ENCODE measurements at regions not wholly inside any gene's neighbourhood (a gene's known extent, or its start where the extent isn't known, plus 50 kb on each side); places are given as distances from the start of the nearest gene placed in this dataset.

DNA sequence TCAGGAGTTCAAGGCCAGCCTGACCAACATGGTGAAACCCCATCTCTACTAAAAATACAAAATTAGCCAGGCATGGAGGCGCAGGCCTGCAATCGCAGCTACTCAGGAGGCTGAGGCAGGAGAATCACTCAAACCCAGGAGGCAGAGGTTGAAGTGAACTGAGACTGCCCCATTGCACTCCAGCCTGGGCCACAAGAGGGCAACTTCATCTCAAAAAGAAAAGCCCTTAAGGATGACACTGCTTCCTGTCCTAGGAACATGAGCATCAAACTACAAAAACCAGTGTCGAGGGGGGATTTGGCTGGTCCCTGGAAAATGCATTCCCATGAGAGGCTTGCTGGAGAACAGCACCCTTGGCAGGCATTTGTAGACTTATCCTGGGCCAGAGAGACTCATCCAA lies 449.5 kb upstream of the PSMD7 start:
- FAIRE-seq: no peak
- 31% methylated on average over 3 of the region's 3 CpGs for WGBS (ENCODE audit: insufficient coverage, insufficient replicate concordance, low lambda C conversion rate, missing lambda C conversion rate)
- Histone ChIP-seq H3K4me2 (ENCODE audit: control insufficient read depth, insufficient read depth) (no peak overlapping the region), H3K9ac (ENCODE audit: control insufficient read depth, insufficient read depth, low read length) (no peak overlapping the region), H3K36me3 (ENCODE audit: control insufficient read depth in 2 of 2, insufficient read depth in 2 of 2, low read length in 1 of 2) (no peaks in the 10 kb centered on the region), H4K20me1 (ENCODE audit: control insufficient read depth, insufficient read depth) (no peaks in the 10 kb centered on the region), H2AFZ (ENCODE audit: control insufficient read depth, low read depth, low read length) (no peak overlapping the region), H3K27ac (ENCODE audit: control insufficient read depth, insufficient read depth) (no peak overlapping the region), H3K27me3 (replicated peaks in 1 of 2; ENCODE audit: control insufficient read depth in 2 of 2, insufficient read depth in 2 of 2, low read length in 1 of 2) (no peaks in the 10 kb centered on the region), H3K4me3 (no peak overlapping the region), H3K9me3 (replicated peaks; ENCODE audit: control insufficient read depth, insufficient read depth, low read length) (no peaks in the 10 kb centered on the region), H3K79me2 (ENCODE audit: control insufficient read depth, insufficient read depth, low read length) (no peaks in the 10 kb centered on the region), H3K4me1 (ENCODE audit: control insufficient read depth, insufficient read depth, low read length) (no peaks in the 10 kb centered on the region)
- no peak for DNase-seq (ENCODE audit: low read depth, low spot score)
- ChIA-PET CTCF (no interaction called here), POLR2A (no interaction called here), RAD21 (ENCODE audit: unreplicated experiment) (no interaction called here), SMC1A (ENCODE audit: uncharacterized antibody, unreplicated experiment) (no interaction called here)
- ATAC-seq: no peak
- in situ Hi-C loops (cut with MboI): no loop called here
- intact Hi-C loops (cut with micrococcal nuclease; ENCODE audit: unreplicated experiment): no loop called here
- no peak for TF ChIP-seq CHD4 (IDR thresholded peaks at IDR 0.05)
- TF ChIP-seq KLF5 (IDR thresholded peaks at IDR 0.05; ENCODE audit: partially characterized antibody): no peak
- TF ChIP-seq BCL11A (IDR thresholded peaks at IDR 0.05; ENCODE audit: low read depth, low read length): no peak
- TF ChIP-seq, protein P1, sequence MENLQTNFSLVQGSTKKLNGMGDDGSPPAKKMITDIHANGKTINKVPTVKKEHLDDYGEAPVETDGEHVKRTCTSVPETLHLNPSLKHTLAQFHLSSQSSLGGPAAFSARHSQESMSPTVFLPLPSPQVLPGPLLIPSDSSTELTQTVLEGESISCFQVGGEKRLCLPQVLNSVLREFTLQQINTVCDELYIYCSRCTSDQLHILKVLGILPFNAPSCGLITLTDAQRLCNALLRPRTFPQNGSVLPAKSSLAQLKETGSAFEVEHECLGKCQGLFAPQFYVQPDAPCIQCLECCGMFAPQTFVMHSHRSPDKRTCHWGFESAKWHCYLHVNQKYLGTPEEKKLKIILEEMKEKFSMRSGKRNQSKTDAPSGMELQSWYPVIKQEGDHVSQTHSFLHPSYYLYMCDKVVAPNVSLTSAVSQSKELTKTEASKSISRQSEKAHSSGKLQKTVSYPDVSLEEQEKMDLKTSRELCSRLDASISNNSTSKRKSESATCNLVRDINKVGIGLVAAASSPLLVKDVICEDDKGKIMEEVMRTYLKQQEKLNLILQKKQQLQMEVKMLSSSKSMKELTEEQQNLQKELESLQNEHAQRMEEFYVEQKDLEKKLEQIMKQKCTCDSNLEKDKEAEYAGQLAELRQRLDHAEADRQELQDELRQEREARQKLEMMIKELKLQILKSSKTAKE (IDR thresholded peaks at IDR 0.05; ENCODE audit: low read depth, poor library complexity, severe bottlenecking): no peak
- no peak for TF ChIP-seq ZSCAN29 (IDR thresholded peaks at IDR 0.05)
- no peak for TF ChIP-seq SMARCA5 (IDR thresholded peaks at IDR 0.05)
- TF ChIP-seq ETV6 (conservative IDR thresholded peaks at IDR 0.05 in 1 of 2, IDR thresholded peaks at IDR 0.05 in 1 of 2; ENCODE audit: borderline replicate concordance in 1 of 2, low read depth in 1 of 2): no peak
- TF ChIP-seq MTA2 (IDR thresholded peaks at IDR 0.05; ENCODE audit: low read depth): no peak
- no peak for TF ChIP-seq SMAD5 (IDR thresholded peaks at IDR 0.05; ENCODE audit: low read depth)
- TF ChIP-seq POU2F2 (IDR thresholded peaks at IDR 0.05; ENCODE audit: borderline replicate concordance, low read depth, low read length): no peak
- TF ChIP-seq, protein P2, sequence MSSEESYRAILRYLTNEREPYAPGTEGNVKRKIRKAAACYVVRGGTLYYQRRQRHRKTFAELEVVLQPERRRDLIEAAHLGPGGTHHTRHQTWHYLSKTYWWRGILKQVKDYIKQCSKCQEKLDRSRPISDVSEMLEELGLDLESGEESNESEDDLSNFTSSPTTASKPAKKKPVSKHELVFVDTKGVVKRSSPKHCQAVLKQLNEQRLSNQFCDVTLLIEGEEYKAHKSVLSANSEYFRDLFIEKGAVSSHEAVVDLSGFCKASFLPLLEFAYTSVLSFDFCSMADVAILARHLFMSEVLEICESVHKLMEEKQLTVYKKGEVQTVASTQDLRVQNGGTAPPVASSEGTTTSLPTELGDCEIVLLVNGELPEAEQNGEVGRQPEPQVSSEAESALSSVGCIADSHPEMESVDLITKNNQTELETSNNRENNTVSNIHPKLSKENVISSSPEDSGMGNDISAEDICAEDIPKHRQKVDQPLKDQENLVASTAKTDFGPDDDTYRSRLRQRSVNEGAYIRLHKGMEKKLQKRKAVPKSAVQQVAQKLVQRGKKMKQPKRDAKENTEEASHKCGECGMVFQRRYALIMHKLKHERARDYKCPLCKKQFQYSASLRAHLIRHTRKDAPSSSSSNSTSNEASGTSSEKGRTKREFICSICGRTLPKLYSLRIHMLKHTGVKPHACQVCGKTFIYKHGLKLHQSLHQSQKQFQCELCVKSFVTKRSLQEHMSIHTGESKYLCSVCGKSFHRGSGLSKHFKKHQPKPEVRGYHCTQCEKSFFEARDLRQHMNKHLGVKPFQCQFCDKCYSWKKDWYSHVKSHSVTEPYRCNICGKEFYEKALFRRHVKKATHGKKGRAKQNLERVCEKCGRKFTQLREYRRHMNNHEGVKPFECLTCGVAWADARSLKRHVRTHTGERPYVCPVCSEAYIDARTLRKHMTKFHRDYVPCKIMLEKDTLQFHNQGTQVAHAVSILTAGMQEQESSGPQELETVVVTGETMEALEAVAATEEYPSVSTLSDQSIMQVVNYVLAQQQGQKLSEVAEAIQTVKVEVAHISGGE (CRISPR knock-in tag; IDR thresholded peaks at IDR 0.05): no peak
- no peak for TF ChIP-seq TCF7 (IDR thresholded peaks at IDR 0.05; ENCODE audit: borderline replicate concordance)
- no peak for TF ChIP-seq GATAD2B (conservative IDR thresholded peaks at IDR 0.05; ENCODE audit: low read depth)
- no peak for TF ChIP-seq ZNF24 (IDR thresholded peaks at IDR 0.05)
- BruUV-seq (replicated peaks): no TSS peak
